ENCODE measurements at regions not wholly inside any gene's neighbourhood (a gene's known extent, or its start where the extent isn't known, plus 50 kb on each side); places are given as distances from the start of the nearest gene placed in this dataset.

- ATAC-seq (no peak), DNase-seq (no peak)
- Histone ChIP-seq H3K9me3 (ENCODE audit: control insufficient read depth, low read length) (no peaks in the 10 kb centered on the region), H3K4me3 (ENCODE audit: low read length) (no peak overlapping the region), H3K27me3 (ENCODE audit: control insufficient read depth, insufficient read depth) (no peaks in the 10 kb centered on the region), H3K27ac (ENCODE audit: low read length) (no peak overlapping the region), H3K4me1 (ENCODE audit: control insufficient read depth, insufficient read depth, low read length) (no peaks in the 10 kb centered on the region)
- 67% methylated on average over 2 of the region's 2 CpGs for whole genome bisulfite sequencing
- intact Hi-C loops (cut with DNase I): no loop called here
These were observed 1420.3 kb upstream of the PIK3C3 start for GRCh38 chr18:40534723-40535122.

- Histone ChIP-seq H3K27me3 (ENCODE audit: control insufficient read depth, insufficient read depth) (no peaks in the 10 kb centered on the region), H3K4me3 (ENCODE audit: low read length) (no peak overlapping the region), H3K9me3 (ENCODE audit: control insufficient read depth, low read length) (no peaks in the 10 kb centered on the region), H3K27ac (ENCODE audit: low read length) (no peak overlapping the region), H3K4me1 (ENCODE audit: control insufficient read depth, insufficient read depth, low read length) (no peaks in the 10 kb centered on the region)
- no peak for DNase-seq
- WGBS: 62% methylated on average over 1 of the region's 1 CpG
- intact Hi-C loops (cut with DNase I): no loop called here
- no peak for ATAC-seq
These were observed 1423.0 kb upstream of the PIK3C3 start for GRCh38 chr18:40532046-40532445.

- WGBS: 64% methylated on average over 2 of the region's 2 CpGs
- ATAC-seq (no peak), DNase-seq (no peak)
- Histone ChIP-seq H3K4me3 (ENCODE audit: low read length) (no peak overlapping the region), H3K9me3 (ENCODE audit: control insufficient read depth, low read length) (no peaks in the 10 kb centered on the region), H3K27ac (ENCODE audit: low read length) (no peak overlapping the region), H3K27me3 (ENCODE audit: control insufficient read depth, insufficient read depth) (no peaks in the 10 kb centered on the region), H3K4me1 (ENCODE audit: control insufficient read depth, insufficient read depth, low read length) (no peaks in the 10 kb centered on the region)
- intact Hi-C loops (cut with DNase I): no loop called here
These were observed 1424.0 kb upstream of the PIK3C3 start for GRCh38 chr18:40531051-40531450.

- no peaks in the 10 kb centered on the region for H3K4me1 ChIP-seq (ENCODE audit: control insufficient read depth, insufficient read depth, low read length)
- intact Hi-C loops (cut with DNase I): no loop called here
- no peaks in the 10 kb centered on the region for H3K27me3 ChIP-seq (ENCODE audit: control insufficient read depth, insufficient read depth)
- no peak overlapping the region for H3K27ac ChIP-seq (ENCODE audit: low read length)
- WGBS: 43% methylated on average over 1 of the region's 1 CpG
- no peak overlapping the region for H3K4me3 ChIP-seq (ENCODE audit: low read length)
- no peaks in the 10 kb centered on the region for H3K9me3 ChIP-seq (ENCODE audit: control insufficient read depth, low read length)
- ATAC-seq: no peak
- no peak for DNase-seq
These were observed 1425.6 kb upstream of the PIK3C3 start for GRCh38 chr18:40529478-40529877.

- ATAC-seq (no peak), DNase-seq (no peak)
- WGBS: 61% methylated on average over 1 of the region's 1 CpG
- Histone ChIP-seq H3K4me1 (ENCODE audit: control insufficient read depth, insufficient read depth, low read length) (no peaks in the 10 kb centered on the region), H3K9me3 (ENCODE audit: control insufficient read depth, low read length) (no peaks in the 10 kb centered on the region), H3K27ac (ENCODE audit: low read length) (no peak overlapping the region), H3K27me3 (ENCODE audit: control insufficient read depth, insufficient read depth) (no peaks in the 10 kb centered on the region), H3K4me3 (ENCODE audit: low read length) (no peak overlapping the region)
- intact Hi-C loops (cut with DNase I): no loop called here
These were observed 1430.2 kb upstream of the PIK3C3 start for GRCh38 chr18:40524881-40525280.

- WGBS: 92% methylated on average over 1 of the region's 1 CpG
These were observed 1431.7 kb upstream of the PIK3C3 start for GRCh38 chr18:40523287-40523686.

GRCh38 chr18:40501026-40501425 is 1454.0 kb upstream of the PIK3C3 start:
- DNase-seq: no peak
- Histone ChIP-seq H3K9me3 (ENCODE audit: control insufficient read depth, low read length) (no peaks in the 10 kb centered on the region), H3K27ac (ENCODE audit: low read length) (no peak overlapping the region), H3K4me1 (ENCODE audit: control insufficient read depth, insufficient read depth, low read length) (no peaks in the 10 kb centered on the region), H3K4me3 (ENCODE audit: low read length) (no peak overlapping the region), H3K27me3 (ENCODE audit: control insufficient read depth, insufficient read depth) (no peaks in the 10 kb centered on the region)
- ATAC-seq: no peak
- 49% methylated on average over 1 of the region's 1 CpG for WGBS
- intact Hi-C loops (cut with DNase I): no loop called here

More at GRCh38 chr18:40523287-40523686, 1431.7 kb upstream of the PIK3C3 start:
- ATAC-seq: no peak
- H3K9me3 ChIP-seq (ENCODE audit: control insufficient read depth, low read length): no peaks in the 10 kb centered on the region
- no peak for DNase-seq
- intact Hi-C loops (cut with DNase I): no loop called here
- no peaks in the 10 kb centered on the region for H3K27me3 ChIP-seq (ENCODE audit: control insufficient read depth, insufficient read depth)
- no peak overlapping the region for H3K27ac ChIP-seq (ENCODE audit: low read length)
- H3K4me3 ChIP-seq (ENCODE audit: low read length): no peak overlapping the region
- no peaks in the 10 kb centered on the region for H3K4me1 ChIP-seq (ENCODE audit: control insufficient read depth, insufficient read depth, low read length)

GRCh38 chr18:40494603-40495002 is 1460.4 kb upstream of the PIK3C3 start:
- H3K27me3 ChIP-seq (ENCODE audit: control insufficient read depth, insufficient read depth): no peaks in the 10 kb centered on the region
- WGBS: 77% methylated on average over 2 of the region's 2 CpGs
- no peak for ATAC-seq
- no peak for DNase-seq
- no peaks in the 10 kb centered on the region for H3K4me1 ChIP-seq (ENCODE audit: control insufficient read depth, insufficient read depth, low read length)
- H3K4me3 ChIP-seq (ENCODE audit: low read length): no peak overlapping the region
- H3K9me3 ChIP-seq (ENCODE audit: control insufficient read depth, low read length): no peaks in the 10 kb centered on the region
- intact Hi-C loops (cut with DNase I): no loop called here
- no peak overlapping the region for H3K27ac ChIP-seq (ENCODE audit: low read length)

- H3K4me1 ChIP-seq (ENCODE audit: control insufficient read depth, insufficient read depth, low read length): no peaks in the 10 kb centered on the region
- H3K27me3 ChIP-seq (ENCODE audit: control insufficient read depth, insufficient read depth): no peaks in the 10 kb centered on the region
- intact Hi-C loops (cut with DNase I): no loop called here
- no peak for ATAC-seq
- no peak for DNase-seq
- WGBS: 73% methylated on average over 4 of the region's 4 CpGs
- H3K4me3 ChIP-seq (ENCODE audit: low read length): no peak overlapping the region
- no peaks in the 10 kb centered on the region for H3K9me3 ChIP-seq (ENCODE audit: control insufficient read depth, low read length)
- H3K27ac ChIP-seq (ENCODE audit: low read length): no peak overlapping the region
These were observed 1461.7 kb upstream of the PIK3C3 start for GRCh38 chr18:40493316-40493715.

GRCh38 chr18:40489301-40489700 is 1465.7 kb upstream of the PIK3C3 start:
- Histone ChIP-seq H3K27ac (ENCODE audit: low read length) (no peak overlapping the region), H3K4me3 (ENCODE audit: low read length) (no peak overlapping the region), H3K9me3 (ENCODE audit: control insufficient read depth, low read length) (no peaks in the 10 kb centered on the region), H3K4me1 (ENCODE audit: control insufficient read depth, insufficient read depth, low read length) (no peaks in the 10 kb centered on the region), H3K27me3 (ENCODE audit: control insufficient read depth, insufficient read depth) (no peaks in the 10 kb centered on the region)
- no peak for DNase-seq
- intact Hi-C loops (cut with DNase I): no loop called here
- no peak for ATAC-seq

GRCh38 chr18:40485318-40485717 is 1469.7 kb upstream of the PIK3C3 start:
- intact Hi-C loops (cut with DNase I): no loop called here
- Histone ChIP-seq H3K9me3 (ENCODE audit: control insufficient read depth, low read length) (no peaks in the 10 kb centered on the region), H3K27ac (ENCODE audit: low read length) (no peak overlapping the region), H3K4me3 (ENCODE audit: low read length) (no peak overlapping the region), H3K27me3 (ENCODE audit: control insufficient read depth, insufficient read depth) (no peaks in the 10 kb centered on the region), H3K4me1 (ENCODE audit: control insufficient read depth, insufficient read depth, low read length) (no peaks in the 10 kb centered on the region)
- DNase-seq (no peak), ATAC-seq (no peak)

- H3K27ac ChIP-seq (ENCODE audit: low read length): no peak overlapping the region
- no peaks in the 10 kb centered on the region for H3K27me3 ChIP-seq (ENCODE audit: control insufficient read depth, insufficient read depth)
- no peak overlapping the region for H3K4me3 ChIP-seq (ENCODE audit: low read length)
- WGBS: 75% methylated on average over 8 of the region's 8 CpGs
- DNase-seq (no peak), ATAC-seq (no peak)
- intact Hi-C loops (cut with DNase I): no loop called here
- no peaks in the 10 kb centered on the region for H3K9me3 ChIP-seq (ENCODE audit: control insufficient read depth, low read length)
- H3K4me1 ChIP-seq (ENCODE audit: control insufficient read depth, insufficient read depth, low read length): no peaks in the 10 kb centered on the region
These were observed 1481.6 kb upstream of the PIK3C3 start for GRCh38 chr18:40473221-40474029.
